HG02623 (cell line): ENCODE measurements at regions not wholly inside any gene's neighbourhood (a gene's known extent, or its start where the extent isn't known, plus 50 kb on each side); places are given as distances from the start of the nearest gene placed in this dataset.
"Not testable (repeated sequence)": the region's sequence is repeated elsewhere in the genome, so short reads cannot be mapped to it uniquely, and the experiment has no call there.

ENCODE experiments used
- ATAC-seq: cut with Tn5 transposase; IDR thresholded peaks from one replicate; pipeline ENCODE4 v1.9.1; 2021; ENCODE audit warnings: moderate library complexity; ENCODE audit not compliant: unreplicated experiment

DNA sequence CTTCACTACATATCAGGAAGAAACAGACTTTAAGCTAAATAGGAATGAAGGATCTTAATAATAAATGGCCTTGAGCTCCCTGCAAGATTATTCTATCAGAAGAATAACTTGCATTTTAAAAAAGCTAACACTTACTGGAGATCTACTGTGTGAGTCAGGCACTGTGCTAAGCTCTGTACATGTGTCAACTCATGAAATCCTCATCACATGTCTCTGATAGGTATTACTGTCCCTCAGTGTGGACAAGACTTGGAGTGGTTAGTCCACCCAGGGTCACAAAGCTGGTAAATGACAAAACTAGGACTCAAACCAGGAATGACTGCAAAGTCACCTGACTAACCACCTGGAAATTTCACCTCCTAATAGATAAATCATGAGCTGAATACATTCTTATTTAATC is 57.1 kb upstream of the KCTD7 start:
- no peak for ATAC-seq

DNA sequence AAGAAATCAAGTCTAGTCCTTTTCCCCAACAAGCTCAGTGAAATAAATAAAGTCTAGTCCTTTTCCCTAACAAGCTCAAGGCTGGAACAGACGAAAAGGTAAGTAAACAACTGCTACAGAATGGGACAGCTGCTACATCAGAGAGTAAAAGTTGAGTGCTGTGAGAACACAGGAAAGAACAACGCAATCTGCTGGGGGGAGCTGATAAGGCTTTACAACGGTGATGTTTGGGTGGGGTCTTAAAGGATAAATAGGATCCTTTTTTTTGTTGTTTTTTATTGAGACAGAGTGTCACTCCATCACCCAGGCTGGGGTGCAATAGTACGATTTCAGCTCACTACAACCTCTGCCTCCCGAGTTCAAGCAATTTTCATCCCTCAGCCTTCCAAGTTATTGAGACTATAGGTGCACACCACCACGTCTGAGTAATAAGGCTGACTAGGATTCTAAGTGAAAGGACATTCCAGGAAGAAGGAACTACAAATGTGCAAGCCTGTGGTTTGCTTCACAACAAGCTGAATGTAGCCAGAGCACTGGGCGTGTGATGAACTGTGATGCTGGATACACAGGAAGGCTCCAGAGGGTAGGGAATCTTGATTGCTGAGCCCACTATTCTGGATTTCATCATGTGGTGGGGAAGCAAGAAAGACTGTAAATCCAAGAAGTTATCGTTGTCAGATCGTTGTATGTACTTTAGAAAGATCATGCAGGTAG is 54.7 kb upstream of the KCTD7 start:
- ATAC-seq = not testable (repeated sequence)

DNA sequence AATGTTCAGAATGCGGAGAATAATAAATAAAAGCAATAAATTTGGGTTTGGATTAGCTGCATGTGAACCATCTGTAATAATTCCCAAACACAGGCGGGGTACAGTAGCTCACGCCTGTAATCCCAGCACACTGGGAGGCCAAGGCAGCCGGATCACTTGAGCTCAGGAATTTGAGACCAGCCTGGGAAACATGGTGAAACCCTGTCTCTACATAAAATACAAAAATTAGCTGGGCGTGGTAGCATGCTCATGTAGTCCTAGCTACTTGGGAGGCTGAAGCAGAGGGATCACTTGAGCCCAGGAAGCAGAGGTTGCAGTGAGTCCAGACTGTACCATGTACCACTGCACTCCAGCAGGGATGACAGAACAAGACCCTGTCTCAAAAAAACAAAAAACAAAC is 53.9 kb upstream of the KCTD7 start:
- not testable (repeated sequence) for ATAC-seq

DNA sequence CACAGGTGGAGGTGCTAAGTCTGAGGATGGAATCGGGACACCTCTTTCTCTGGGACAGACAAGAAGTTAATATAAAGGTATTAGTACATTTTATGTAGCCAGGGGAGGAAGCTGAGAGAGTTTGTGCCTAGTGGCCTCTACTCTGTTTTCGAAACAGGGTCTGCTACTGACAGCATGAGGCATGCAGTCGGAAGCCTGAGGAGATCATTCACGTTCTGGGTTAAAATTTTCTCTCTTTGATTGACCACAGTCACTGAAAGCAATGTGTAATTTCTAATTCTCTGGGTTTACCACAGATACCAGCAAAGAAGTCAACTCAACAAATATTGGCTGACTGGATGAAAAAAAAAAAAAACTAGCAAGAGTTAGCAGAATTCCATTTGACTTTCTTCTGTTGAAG is 53.3 kb upstream of the KCTD7 start:
- ATAC-seq = no peak

DNA sequence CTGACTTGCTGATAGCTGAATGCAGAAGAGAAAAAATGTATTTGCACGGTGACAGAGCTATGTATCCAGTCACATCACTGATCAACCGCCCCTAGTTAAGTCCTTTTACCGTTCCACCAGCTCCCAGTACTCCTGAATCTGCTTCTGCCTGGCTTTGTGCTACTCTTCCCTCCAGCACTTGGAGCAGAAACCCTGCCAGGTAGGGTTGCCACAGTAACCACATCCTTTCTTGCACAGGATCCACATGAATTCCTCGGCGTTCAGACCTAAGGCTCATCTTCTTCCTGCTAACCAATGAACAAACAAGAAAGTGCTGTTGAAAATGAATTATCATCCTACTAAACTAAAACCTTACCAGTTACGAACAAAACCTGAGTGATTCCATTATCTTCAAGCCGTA is 52.0 kb upstream of the KCTD7 start:
- no peak for ATAC-seq
